GM18499 (cell line): ENCODE measurements at regions not wholly inside any gene's neighbourhood (a gene's known extent, or its start where the extent isn't known, plus 50 kb on each side); places are given as distances from the start of the nearest gene placed in this dataset.

Experiments
- ATAC-seq: cut with Tn5 transposase; IDR thresholded peaks from one replicate; pipeline ENCODE4 v1.9.1; 2021; ENCODE audit warnings: moderate number of reproducible peaks; ENCODE audit not compliant: insufficient read depth, unreplicated experiment

DNA sequence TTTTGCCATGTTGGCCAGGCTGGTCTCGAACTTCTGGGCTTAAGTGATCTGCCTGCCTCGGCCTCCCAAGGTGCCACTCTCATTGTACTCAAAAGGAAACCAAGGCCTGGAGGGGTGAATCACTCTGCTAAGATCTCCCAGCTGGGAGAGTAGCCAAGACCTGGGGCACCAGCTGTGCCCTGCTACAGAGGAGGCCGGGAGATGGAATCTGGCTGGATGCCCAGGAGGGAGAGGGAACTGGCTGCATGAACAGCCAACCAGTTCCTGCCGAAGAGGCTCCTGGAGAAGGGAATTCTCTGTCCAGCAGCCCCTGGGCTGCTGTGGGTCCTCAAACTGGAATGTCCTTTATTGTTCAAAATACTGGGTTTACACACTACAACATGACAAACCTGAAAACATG lies 238.7 kb upstream of the CIBAR2 start:
- ATAC-seq, result no peak

DNA sequence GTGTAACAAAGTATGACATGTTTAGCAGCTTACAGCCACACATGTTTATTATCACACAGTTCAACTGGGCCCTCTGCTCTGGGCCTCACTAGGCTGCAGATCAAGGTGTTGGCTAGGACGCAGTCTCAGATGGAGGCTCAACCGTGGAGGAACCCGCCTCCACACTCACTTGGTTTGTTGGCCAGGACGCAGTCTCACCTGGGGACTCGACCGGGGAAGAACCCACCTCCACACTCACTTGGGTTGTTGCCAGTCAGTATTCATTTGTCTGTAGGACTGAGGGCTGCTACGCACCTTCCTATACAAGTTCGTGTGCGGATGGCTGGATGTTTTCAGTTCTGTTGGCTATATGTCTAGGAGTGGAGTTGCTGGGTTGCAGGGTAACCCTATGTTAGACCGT lies 240.7 kb upstream of the CIBAR2 start:
- ATAC-seq, result no peak

DNA sequence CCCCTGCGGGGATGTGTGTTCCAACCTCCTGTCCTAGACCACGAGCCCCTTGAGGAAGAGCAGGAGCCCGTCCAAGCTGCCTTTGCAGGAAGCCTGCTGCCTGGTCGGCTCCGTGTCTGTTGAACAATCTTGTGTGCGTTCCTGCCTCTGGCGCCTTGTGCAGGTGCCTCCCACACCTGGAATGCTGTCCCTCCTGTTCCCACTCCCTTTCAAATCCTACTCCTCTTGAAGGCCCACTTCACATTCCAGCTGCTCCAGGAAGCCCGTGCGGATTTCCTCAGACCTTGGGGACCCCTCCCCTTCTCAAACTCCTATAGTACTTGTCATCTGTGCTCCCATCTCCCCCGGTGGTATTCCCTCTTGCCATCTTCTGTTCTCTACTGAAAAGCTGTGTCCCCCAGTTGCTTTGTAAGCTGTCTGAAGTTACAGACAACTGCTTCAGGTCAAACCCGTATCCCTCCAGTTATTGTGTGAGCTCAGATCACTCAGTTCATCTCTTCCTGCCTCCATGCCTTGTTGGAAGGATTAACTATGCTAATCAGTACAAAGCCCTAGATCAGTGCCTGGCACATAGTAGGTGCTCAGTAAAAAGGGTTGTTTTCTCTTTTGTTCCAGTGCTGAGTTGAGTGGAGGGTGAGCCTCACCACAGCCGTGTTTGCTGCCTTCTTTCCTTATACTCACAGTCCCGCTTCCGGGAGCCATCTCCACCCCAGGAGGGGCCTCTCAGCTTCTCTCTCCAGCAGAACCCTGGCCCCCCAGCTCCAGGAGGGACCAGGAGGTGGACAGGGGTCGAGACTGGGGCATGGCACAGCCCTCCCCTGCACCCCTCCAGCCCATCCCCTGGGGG lies 241.8 kb upstream of the CIBAR2 start:
- no peak for ATAC-seq

DNA sequence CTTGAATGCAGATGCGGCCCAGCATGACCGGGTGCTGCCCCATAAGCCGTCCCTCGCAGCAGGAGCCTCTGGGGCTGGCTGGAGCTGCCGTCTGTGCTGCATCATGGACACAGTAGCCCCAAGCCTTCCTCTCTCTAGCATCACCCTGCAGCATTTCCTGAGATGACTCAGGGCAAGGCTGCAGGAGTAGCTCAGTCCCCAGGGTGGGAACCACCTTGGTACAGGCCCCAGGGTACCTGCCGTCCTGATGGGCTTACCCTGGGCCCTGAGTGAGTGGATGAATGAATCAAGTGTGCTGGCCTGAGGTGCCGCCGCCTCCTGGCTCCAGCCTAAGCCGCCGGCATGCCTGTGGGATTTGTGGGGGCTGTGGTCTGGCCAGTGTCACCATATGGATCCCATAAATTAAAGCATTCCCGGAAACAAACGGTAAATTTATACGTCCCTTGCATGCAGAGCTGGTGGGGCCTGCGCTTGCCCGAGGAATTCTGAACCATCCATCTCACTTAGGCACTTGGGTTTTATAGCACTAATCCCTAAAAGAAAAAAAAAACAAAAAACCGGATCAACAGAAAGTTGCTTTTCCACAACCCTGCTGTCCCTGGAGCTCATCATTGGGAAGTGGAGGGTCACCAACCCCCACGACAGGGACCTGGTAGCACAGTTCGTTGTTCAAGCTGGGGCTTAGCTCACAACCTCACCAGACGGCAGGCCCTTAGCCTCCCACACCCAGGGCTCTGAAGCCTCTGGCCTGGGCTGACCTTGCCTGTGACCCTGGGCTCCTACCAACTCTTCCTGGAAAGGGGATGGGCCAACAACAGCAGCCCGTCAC lies 242.6 kb upstream of the CIBAR2 start:
- ATAC-seq, result no peak

DNA sequence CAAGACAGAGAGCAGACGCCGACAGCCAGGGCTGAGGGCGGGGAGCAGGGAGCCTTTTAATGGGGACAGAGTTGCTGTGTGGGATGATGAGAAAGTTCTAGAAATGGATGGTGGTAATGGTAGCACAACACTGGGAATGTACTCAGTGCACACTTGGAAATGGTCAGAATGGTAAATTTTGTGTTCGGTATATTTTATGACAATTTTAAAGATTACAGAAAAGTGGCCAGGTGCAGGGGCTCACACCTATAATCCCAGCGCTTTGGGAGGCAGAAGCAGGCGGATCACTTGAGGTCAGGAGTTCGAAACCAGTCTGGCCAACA lies 243.2 kb upstream of the CIBAR2 start:
- no peak for ATAC-seq

DNA sequence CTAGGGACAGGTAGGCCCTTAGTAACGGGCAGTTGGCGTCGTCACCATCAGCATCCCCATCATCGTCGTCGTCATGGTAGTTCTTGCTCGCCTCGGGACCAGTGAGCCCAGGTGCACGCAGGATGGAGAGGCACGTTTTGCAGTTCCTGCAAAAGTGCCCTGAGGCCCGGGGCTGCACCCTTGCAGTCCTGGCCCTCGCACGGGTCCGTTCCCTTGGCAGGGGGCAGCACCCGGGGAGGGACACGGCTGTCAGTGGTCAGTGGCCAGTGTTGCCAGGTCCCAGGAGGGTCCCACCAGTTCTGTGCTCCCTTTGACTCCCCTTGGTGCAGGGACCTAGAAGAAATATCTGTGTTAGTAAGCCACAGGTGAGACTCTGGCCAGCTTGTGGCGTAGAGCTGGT lies 243.9 kb upstream of the CIBAR2 start:
- ATAC-seq, result no peak

DNA sequence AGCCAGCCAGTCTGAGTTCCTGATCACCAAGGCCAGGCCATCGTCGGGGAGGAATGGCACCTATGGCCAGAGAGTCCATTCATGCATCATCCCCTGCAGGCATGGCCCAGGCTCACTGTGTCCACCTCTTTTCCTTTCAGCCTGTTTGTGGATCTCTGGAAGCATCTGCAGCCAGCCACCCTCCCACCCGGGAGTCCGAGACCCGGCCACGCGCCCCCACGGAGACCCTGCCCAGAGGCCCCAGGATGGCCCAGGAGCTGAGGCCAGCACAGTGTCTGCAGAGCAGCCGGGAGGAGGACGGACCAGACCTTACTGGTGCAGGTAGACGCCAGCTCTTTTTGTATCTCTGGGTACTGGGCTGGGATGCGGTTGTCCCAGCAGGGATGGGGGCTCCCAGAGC lies 245.1 kb upstream of the CIBAR2 start:
- ATAC-seq, result no peak

DNA sequence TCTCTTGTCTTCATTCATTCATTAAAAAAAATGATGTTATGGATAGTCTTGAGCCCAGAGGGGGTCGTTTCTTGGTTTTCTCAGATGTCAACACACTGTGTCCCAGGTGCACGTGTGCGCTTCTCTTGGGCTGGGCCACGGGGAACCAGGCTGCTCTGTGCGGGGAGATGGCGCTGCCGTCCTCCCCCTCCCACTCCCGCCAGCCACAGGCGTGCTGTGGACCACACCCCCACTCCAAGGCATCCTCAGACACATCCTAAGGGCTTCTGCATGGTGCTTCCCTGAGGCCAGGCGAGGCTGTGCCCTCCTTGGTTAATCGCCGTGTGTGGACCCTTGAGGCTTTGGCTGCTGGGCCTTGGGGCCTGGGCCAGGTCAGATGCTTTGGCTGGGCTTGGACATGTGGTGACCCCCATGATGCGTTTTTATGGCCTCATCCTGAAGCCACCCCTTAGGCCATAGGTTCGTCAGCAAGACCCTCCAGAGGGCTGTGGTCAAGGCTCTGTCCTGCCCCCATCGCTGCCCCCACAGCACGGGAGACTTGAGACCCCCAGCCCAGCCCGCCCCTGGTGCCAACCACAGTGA lies 245.7 kb upstream of the CIBAR2 start:
- no peak for ATAC-seq

DNA sequence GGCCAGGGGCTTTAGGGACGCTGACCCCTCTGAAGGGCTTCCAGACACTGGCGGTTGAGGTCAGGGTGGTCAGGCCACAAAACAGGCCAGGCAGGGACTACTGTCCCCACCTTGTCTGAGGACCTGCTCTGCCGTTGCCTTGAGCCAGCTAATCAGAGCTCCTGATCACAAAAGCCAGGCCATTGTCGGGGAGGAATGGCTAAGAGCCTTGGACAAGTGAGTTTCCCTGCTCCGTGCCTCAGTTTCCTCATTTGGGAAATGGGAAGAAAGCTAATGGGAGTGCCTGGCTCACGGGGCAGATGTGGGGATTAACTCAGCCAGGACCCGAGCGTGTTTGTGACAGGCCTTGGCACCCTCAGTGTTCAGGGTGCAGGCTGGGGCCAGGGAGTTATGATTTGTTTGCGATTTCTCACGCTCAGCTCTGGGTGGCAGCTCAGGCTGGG lies 246.5 kb upstream of the CIBAR2 start:
- no peak for ATAC-seq

DNA sequence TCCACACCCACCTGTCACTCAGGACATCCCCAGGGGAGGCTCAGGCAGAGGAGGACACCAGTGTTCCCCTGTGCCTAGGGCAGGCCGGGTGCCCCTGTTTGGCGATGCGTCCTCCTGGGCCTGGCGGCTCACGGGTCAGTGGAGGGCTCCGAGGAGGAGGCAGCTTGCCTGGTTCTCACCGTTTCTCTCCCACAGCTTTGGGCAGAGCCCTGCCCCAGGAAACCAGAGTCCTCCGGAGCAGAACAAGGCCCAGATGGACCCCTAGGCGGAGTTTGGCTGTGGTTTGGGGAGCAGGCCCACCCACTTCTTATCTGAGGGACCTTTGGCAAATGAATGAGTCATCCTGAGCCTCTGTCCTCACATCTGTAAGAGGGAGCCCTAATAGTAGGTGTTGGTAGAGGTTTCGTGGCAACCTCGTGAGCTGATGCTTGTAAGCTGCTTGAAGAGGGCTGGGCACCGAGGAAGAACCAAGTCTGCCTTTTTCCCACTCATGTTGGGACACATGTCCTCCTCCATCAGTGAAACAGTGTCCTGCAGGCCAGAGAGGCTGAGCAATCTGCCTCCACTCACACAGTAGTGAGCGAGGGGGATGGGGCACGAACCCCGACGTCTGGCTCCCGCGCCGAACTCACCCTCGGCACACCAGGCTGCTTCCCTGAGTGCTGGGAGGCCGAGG lies 247.0 kb upstream of the CIBAR2 start:
- ATAC-seq, result no peak

DNA sequence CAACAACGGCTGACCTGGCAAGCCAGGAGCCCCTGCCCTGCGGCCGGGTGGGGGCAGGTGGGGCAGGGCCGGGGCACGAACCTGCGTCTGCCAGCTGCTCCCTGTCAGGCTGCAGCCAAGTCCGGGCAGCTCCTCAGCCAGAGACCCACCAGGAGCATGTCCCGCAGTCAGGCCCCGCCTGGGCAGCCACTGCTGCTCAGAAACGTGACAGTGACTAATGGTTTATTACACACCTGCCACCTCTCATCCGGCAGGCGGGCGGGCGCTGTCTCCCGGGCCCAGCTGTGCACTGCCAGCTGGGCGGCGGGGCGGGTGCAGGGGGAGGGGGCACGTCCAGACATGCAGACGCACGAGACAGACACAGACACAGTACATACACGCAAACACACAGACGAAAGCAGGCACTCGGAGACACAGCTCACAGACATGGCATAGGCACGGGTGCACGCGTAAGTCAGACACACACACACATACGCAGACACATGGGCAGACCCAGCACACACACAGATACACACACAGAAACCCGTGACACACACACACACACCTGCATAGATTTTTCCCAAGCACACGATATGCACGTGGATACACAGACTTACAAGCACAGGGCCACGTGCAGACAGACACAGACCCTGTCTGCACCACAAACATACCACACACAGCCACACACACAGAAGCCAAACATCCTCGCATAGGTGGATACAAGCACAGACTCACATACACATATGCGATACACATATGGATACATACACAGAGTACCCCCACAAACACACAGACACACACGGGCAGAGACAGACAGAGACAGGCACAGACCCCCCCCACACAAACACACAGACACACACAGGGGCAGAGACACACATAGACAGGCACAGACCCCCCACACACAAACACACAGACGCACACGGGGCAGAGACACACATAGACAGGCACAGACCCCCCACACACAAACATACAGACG lies 248.3 kb upstream of the CIBAR2 start:
- ATAC-seq, result no peak

DNA sequence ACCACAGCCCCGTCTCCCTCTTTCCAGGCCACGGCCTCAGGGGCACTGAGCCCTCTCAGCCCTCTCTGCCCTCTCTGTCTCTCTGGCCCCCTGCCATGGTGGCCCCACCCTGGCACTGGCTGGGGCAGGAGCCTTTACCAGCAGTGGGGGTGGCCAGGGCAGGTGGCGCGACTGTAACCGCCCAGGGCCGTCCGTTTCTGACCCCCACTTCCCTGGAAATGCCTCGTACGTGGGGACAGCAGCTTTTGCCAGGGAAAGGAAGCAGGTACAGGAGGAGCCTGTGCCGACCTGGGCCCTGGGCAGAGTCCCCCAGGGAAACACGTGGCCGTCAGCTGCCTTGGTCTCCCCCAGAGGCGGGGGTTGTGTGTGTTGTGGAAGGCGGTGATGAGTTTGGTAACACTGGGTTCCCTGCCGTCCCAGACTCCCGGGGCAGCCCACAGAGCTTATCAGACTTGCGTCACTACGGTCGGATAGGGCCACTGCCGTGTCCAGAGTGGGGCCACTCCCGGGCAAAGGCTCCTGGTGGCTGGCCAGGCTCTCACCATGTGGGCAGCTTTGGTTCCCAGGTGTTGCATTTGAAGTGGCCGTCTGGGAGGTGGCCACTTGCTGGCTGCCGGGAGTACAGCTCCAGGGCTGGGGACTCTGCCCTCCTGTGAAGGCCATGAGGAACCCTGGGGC lies 249.3 kb upstream of the CIBAR2 start:
- ATAC-seq, result no peak

DNA sequence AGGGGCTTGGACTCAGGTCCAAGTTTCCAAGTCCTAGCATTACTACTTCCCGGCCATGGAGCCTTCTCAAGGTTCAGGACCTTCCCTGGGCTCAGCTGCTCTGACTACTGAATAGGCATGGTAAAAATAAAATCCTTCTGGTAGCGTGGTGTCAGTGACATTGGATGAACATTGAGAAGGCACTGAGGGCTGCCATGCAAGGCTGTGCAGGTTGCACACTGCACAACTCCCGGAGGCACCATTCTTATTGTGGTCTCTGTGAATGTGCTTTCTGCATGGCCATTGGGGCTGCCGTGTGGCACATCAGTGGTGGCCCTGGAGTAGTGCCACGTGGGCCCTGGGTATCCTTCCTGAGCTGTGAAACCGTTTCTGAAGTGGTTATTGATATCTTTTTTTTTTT lies 250.2 kb upstream of the CIBAR2 start:
- ATAC-seq, result no peak

DNA sequence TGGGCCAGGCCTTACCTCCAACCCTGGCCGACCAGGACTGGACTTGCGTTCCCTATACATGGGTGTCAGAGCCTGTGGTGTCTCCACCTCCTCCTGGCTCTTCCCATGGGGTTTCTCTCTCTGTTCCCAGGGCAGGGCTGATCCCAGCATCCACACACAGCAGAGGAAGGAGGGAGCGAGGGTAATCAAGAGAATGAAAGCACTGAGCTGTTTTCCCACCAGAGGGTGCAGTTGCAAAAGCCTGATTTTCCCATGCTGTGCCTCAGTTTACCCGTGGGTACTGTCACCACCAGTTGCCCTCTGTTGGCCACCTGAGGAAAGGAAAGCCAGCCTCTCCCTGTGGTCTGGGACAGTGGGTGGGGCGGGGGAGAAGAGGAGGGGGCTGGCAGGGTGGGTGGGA lies 249.7 kb upstream of the GSE1 start:
- no peak for ATAC-seq

DNA sequence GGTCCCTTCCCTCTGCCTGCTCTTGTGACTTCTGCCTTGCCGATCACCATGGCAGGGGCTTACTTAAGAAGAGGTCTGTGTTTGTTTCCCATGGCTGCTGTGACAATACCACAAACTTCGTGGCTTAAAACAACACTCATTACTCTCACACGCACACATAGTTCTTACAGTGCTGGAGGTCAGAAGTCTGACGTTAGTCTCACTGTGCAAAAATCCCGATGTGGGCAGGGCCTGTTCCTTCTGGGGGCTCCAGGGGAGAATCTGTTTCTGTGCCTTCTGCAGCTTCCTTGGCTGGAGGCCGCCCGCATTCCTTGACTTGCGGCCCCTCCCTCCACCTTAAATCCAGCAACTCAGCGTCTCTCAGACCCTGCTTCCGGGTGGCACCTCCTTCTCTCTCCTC lies 249.2 kb upstream of the GSE1 start:
- no peak for ATAC-seq

DNA sequence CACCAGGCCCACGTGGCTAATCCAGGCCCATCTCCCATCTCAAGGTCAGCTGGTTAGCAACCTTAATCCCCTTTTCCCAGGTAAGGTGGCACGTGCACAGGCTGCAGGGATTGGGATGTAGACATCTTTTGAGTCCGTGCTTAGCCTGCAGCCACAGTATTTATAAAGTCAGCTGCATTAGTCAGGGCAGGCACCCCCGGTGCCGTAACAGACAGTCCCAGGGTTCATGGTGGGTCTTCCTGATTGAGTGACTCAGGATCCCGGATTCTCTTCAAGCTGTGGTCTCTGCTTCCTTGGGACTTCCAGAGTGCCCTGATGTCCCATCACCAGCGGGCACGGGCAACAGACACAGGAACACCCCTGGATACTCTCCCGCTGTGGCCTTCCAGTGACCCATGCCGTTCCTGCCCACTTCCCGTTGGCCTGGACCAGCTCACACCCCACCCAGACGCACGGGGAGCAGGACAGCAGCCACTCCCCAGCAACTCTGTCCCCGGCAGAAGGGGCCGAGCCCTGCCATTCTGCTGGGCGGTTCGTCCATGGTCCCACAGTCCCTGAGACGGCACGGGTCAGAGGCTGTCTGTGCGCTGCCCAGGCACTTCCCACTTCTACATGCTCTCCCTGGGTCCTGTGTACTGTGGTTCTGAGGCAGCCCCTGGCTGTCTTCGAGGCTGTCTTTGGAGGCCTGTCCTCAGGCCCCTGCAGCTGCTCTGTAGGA lies 248.6 kb upstream of the GSE1 start:
- ATAC-seq, result no peak

DNA sequence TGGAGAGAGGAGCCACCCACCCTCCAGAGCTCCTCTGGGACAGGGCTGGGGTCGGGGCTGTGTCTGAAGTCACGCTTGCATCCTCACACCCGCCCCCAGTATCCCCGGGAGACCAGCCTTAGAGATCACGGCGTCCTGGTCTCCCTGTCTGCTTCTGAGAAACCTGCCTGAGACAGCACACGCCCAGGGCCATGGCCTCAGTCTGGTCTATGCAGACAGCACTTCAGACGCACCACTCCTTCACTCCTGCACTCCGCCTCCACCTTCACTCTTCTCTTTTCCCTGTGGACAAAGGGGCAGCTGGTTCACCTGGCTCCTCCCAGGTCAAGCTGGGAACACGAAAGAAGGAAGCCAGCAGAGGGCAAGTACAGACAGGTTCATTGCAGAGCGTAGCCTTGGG lies 248.0 kb upstream of the GSE1 start:
- ATAC-seq, result no peak

DNA sequence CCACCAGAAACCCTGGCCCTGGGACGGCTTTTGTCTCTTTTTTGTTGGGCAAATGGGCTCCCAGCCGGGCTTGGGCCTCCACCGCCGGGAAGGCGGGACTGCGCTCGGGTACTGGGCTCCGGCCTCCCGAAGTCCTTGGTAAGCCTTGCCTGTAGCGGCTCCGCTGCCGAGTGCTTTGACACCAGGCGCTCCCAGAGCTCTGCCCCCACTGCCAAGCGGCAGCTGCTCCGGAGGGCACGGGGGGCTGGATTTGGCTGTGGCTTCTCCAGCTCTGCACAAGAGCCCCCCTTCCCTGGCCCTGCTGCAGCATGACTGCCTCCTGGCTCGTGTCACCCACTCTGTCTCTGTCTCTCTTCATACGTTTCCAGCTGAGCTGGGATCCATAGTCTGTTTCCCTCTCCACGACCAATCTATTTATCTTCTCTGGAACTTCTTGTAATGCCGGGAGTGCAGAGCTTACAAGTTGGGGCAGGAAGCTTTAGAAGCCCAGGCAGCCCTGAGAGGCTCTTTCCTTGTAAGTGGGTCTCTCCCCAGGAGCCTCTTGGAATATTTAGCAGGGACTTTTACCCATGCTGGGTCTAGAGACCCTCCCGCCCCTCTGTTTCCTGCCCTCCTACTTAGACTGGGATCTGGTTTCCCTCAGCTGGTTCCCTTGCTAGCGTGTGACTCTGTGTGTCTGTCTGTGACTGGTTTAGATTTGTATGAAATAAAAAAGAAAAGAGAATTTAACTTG lies 246.9 kb upstream of the GSE1 start:
- no peak for ATAC-seq
